Activated naive CD4-positive, alpha-beta T cell treated with Interleukin-2 at 50 U/mL for 16 hours (primary cell): ENCODE measurements at regions not wholly inside any gene's neighbourhood (a gene's known extent, or its start where the extent isn't known, plus 50 kb on each side); places are given as distances from the start of the nearest gene placed in this dataset.
A peak's percentile ranks its signal among the peaks of the same experiment; 100 is the strongest.
"Not testable (repeated sequence)": the region's sequence is repeated elsewhere in the genome, so short reads cannot be mapped to it uniquely, and the experiment has no call there.

ENCODE experiments used
- DNase-seq: peaks from one replicate; pipeline ENCODE4 v3.0.0-alpha.2; 2020

DNA sequence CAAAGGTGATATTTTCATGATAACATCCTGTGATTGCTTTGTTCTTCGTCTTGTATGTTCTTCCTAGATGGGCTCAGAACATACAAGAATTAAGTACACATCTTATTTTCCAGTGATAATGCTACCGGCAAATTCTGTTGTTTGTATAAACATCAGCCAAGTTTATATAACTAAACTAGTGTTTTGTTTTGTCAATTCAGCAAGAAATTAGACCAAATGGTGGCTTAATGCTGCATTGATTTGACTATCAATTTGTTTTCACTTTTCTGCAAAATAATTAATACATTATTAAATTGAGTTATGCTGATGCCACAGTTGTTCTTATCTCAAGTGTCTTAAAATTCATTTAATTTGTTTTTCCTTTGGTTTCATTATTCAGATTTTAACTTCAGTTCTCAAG, 177.7 kb downstream of the OR4F29 start:
- DNase-seq, result not testable (repeated sequence)

DNA sequence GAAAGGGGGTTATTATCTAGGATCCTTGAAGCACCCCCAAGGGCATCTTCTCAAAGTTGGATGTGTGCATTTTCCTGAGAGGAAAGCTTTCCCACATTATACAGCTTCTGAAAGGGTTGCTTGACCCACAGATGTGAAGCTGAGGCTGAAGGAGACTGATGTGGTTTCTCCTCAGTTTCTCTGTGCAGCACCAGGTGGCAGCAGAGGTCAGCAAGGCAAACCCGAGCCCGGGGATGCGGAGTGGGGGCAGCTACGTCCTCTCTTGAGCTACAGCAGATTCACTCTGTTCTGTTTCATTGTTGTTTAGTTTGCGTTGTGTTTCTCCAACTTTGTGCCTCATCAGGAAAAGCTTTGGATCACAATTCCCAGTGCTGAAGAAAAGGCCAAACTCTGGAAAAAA, 183.7 kb downstream of the OR4F29 start:
- peak; percentile 70 for DNase-seq
